Stimulated activated CD4-positive, alpha-beta T cell treated with anti-CD3 and anti-CD28 coated beads, Interleukin-15, amount 100 ng/mL, for 48 hours (primary cell): ENCODE measurements at regions not wholly inside any gene's neighbourhood (a gene's known extent, or its start where the extent isn't known, plus 50 kb on each side); places are given as distances from the start of the nearest gene placed in this dataset.

Source experiments
- DNase-seq, 2 donors: peaks; one replicate each; pipeline ENCODE4 v3.0.0-alpha.2; 2020; ENCODE audit warnings: low read depth in 2 of 2

- no peak for DNase-seq
Measured at GRCh38 chr20:57944988-57945387, 235.2 kb upstream of the PMEPA1 start.

GRCh38 chr20:57943950-57944349 is 234.1 kb upstream of the PMEPA1 start:
- DNase-seq: no peak

GRCh38 chr20:57943291-57943690 is 233.5 kb upstream of the PMEPA1 start:
- DNase-seq: no peak

- DNase-seq: no peak
Measured at GRCh38 chr20:57941604-57942381, 232.0 kb upstream of the PMEPA1 start.

GRCh38 chr20:57940868-57941522 is 231.2 kb upstream of the PMEPA1 start:
- DNase-seq: no peak

GRCh38 chr20:57940376-57940775 is 230.6 kb upstream of the PMEPA1 start:
- no peak for DNase-seq

- no peak for DNase-seq
Measured at GRCh38 chr20:57939499-57939898, 229.7 kb upstream of the PMEPA1 start.

GRCh38 chr20:57938158-57939108 is 228.6 kb upstream of the PMEPA1 start:
- DNase-seq: no peak

- DNase-seq: no peak
Measured at GRCh38 chr20:57936636-57937385, 227.0 kb upstream of the PMEPA1 start.

- no peak for DNase-seq
Measured at GRCh38 chr20:57934913-57935312, 225.1 kb upstream of the PMEPA1 start.

GRCh38 chr20:57934007-57934805 is 224.4 kb upstream of the PMEPA1 start:
- no peak for DNase-seq

GRCh38 chr20:57932227-57932864 is 222.5 kb upstream of the PMEPA1 start:
- DNase-seq: no peak

GRCh38 chr20:57930351-57930750 is 220.5 kb upstream of the PMEPA1 start:
- no peak for DNase-seq

- DNase-seq: no peak
Measured at GRCh38 chr20:57928181-57928967, 218.6 kb upstream of the PMEPA1 start.

GRCh38 chr20:57927376-57927775 is 217.6 kb upstream of the PMEPA1 start:
- no peak for DNase-seq

GRCh38 chr20:57922706-57923105 is 212.9 kb upstream of the PMEPA1 start:
- no peak for DNase-seq

GRCh38 chr20:57922083-57922482 is 212.3 kb upstream of the PMEPA1 start:
- no peak for DNase-seq

- DNase-seq: no peak
Measured at GRCh38 chr20:57921676-57922075, 211.9 kb upstream of the PMEPA1 start.

- DNase-seq: no peak
Measured at GRCh38 chr20:57920971-57921370, 211.2 kb upstream of the PMEPA1 start.
